Sigmoid colon (tissue), 6 donors: ENCODE measurements at regions not wholly inside any gene's neighbourhood (a gene's known extent, or its start where the extent isn't known, plus 50 kb on each side); places are given as distances from the start of the nearest gene placed in this dataset.

Experiments
- DNase-seq: peaks from one replicate; pipeline ENCODE4 v3.0.0-alpha.2; 2019
- H3K27ac ChIP-seq, 4 donors: fragments of 200-600 bp; sonication (generic); one replicate each; pipeline ENCODE4 v1.5.1; 2016 to 2019; ENCODE audit warnings: mild to moderate bottlenecking in 1 of 4
- H3K27me3 ChIP-seq, 3 donors: fragments of 200-600 bp; sonication (generic); one replicate each; pipeline ENCODE4 v1.5.1; 2019; ENCODE audit warnings: mild to moderate bottlenecking in 1 of 3
- H3K36me3 ChIP-seq, 4 donors: fragments of 200-600 bp; sonication (generic); one replicate each; pipeline ENCODE4 v1.5.1; 2016 to 2019
- H3K4me1 ChIP-seq, 4 donors: fragments of 200-600 bp; sonication (generic); one replicate each; pipeline ENCODE4 v1.5.1; 2017 to 2019
- H3K4me3 ChIP-seq, 4 donors: fragments of 200-600 bp; sonication (generic); one replicate each; pipeline ENCODE4 v1.5.1; 2017 to 2019; ENCODE audit warnings: mild to moderate bottlenecking in 2 of 4, moderate library complexity in 1 of 4
- H3K9me3 ChIP-seq, 4 donors: fragments of 200-600 bp in 3 of 4; sonication (generic) in 3 of 4; one replicate each; pipeline versions ENCODE4 v1.5.1 to v1.6.1; 2013 to 2019
- CTCF ChIP-seq, 4 experiments: fragments of 450-650 bp in 3 of 4; fragments of 200-600 bp in 1 of 4; IDR thresholded peaks; one replicate each; pipeline ENCODE4 v1.5.1; 2016 to 2019; ENCODE audit warnings: antibody characterized with exemption in 4 of 4, mild to moderate bottlenecking in 3 of 4, moderate library complexity in 2 of 4
- EP300 ChIP-seq, 4 donors: sonication (generic); formaldehyde crosslinking; IDR thresholded peaks; one replicate each; pipeline ENCODE4 v1.6.1; 2017; ENCODE audit warnings: antibody characterized with exemption in 4 of 4
- POLR2A ChIP-seq, 2 donors: fragments of 450-650 bp; IDR thresholded peaks; one replicate each; pipeline ENCODE4 v1.6.1; 2016; ENCODE audit warnings: antibody characterized with exemption in 2 of 2, mild to moderate bottlenecking in 2 of 2, moderate library complexity in 2 of 2
- POLR2AphosphoS5 ChIP-seq, 4 donors: sonication (generic); formaldehyde crosslinking; IDR thresholded peaks; one replicate each; pipeline ENCODE4 v1.6.1; 2017; ENCODE audit warnings: antibody characterized with exemption in 4 of 4
- WGBS, 2 donors: extraction: QIAGEN DNeasy Blood & Tissue Kit; methylation state at CpG; one replicate each; pipeline ENCODE4 v1.1.7; 2013; 5-methylcytosine and 5-hydroxymethylcytosine counted together
- intact Hi-C: fragments of 100-400 bp; cut with DNase I; formaldehyde crosslinking; loops from one replicate; pipeline ENCODE4 v1.15.1; 2023
- donor health status: healthy with polysubstance abuse.
- donor health status: healthy.

- Histone ChIP-seq H3K9me3 (no peaks in the 10 kb centered on the region), H3K27me3 (no peaks in the 10 kb centered on the region), H3K36me3 (no peaks in the 10 kb centered on the region), H3K4me3 (no peak overlapping the region), H3K4me1 (no peaks in the 10 kb centered on the region), H3K27ac (no peak overlapping the region)
- 54% methylated on average over 5 of the region's 5 CpGs for WGBS, 2 donors
- DNase-seq = no peak
- intact Hi-C loops = no loop called here
- TF ChIP-seq EP300 (IDR thresholded peaks at IDR 0.05) (no peak), POLR2AphosphoS5 (IDR thresholded peaks at IDR 0.05) (no peak), CTCF (IDR thresholded peaks at IDR 0.05) (no peak), POLR2A (IDR thresholded peaks at IDR 0.05) (no peak)
These were observed 246.9 kb upstream of the AGTR1 start for GRCh38 chr3:148450819-148451218.

- no peak for TF ChIP-seq EP300 (IDR thresholded peaks at IDR 0.05)
- no peak for TF ChIP-seq CTCF (IDR thresholded peaks at IDR 0.05)
- TF ChIP-seq POLR2A (IDR thresholded peaks at IDR 0.05) = no peak
- no peak for TF ChIP-seq POLR2AphosphoS5 (IDR thresholded peaks at IDR 0.05)
- Histone ChIP-seq H3K4me1 (no peaks in the 10 kb centered on the region), H3K27me3 (no peaks in the 10 kb centered on the region), H3K36me3 (no peaks in the 10 kb centered on the region), H3K9me3 (no peaks in the 10 kb centered on the region), H3K4me3 (no peak overlapping the region), H3K27ac (no peak overlapping the region)
- intact Hi-C loops = no loop called here
- no peak for DNase-seq
These were observed 245.7 kb upstream of the AGTR1 start for GRCh38 chr3:148451969-148452368.

- Histone ChIP-seq H3K4me1 (no peaks in the 10 kb centered on the region), H3K27ac (no peak overlapping the region), H3K9me3 (no peaks in the 10 kb centered on the region), H3K36me3 (no peaks in the 10 kb centered on the region), H3K4me3 (no peak overlapping the region), H3K27me3 (no peaks in the 10 kb centered on the region)
- 44 to 66% methylated on average over 3 of the region's 3 CpGs for WGBS, 2 donors
- intact Hi-C loops = no loop called here
- no peak for DNase-seq
- TF ChIP-seq CTCF (IDR thresholded peaks at IDR 0.05) = no peak
- no peak for TF ChIP-seq POLR2AphosphoS5 (IDR thresholded peaks at IDR 0.05)
- no peak for TF ChIP-seq EP300 (IDR thresholded peaks at IDR 0.05)
These were observed 243.9 kb upstream of the AGTR1 start for GRCh38 chr3:148453781-148454191.

GRCh38 chr3:148455098-148455497 is 242.6 kb upstream of the AGTR1 start:
- Histone ChIP-seq H3K4me1 (no peaks in the 10 kb centered on the region), H3K36me3 (no peaks in the 10 kb centered on the region), H3K4me3 (no peak overlapping the region), H3K9me3 (no peaks in the 10 kb centered on the region), H3K27ac (no peak overlapping the region), H3K27me3 (no peaks in the 10 kb centered on the region)
- TF ChIP-seq EP300 (IDR thresholded peaks at IDR 0.05) (no peak), POLR2A (IDR thresholded peaks at IDR 0.05) (no peak), POLR2AphosphoS5 (IDR thresholded peaks at IDR 0.05) (no peak), CTCF (IDR thresholded peaks at IDR 0.05) (no peak)
- intact Hi-C loops = no loop called here
- 85 to 86% methylated on average over 4 of the region's 4 CpGs for WGBS, 2 donors
- no peak for DNase-seq

- WGBS, 2 donors = 75 to 87% methylated on average over 1 of the region's 1 CpG
- TF ChIP-seq POLR2AphosphoS5 (IDR thresholded peaks at IDR 0.05) (no peak), EP300 (IDR thresholded peaks at IDR 0.05) (no peak), POLR2A (IDR thresholded peaks at IDR 0.05) (no peak), CTCF (IDR thresholded peaks at IDR 0.05) (no peak)
- intact Hi-C loops = no loop called here
These were observed 239.8 kb upstream of the AGTR1 start for GRCh38 chr3:148457886-148458285.

More at GRCh38 chr3:148457886-148458285, 239.8 kb upstream of the AGTR1 start:
- Histone ChIP-seq H3K27ac (no peak overlapping the region), H3K4me3 (no peak overlapping the region), H3K36me3 (no peaks in the 10 kb centered on the region), H3K27me3 (no peaks in the 10 kb centered on the region), H3K9me3 (no peaks in the 10 kb centered on the region), H3K4me1 (no peaks in the 10 kb centered on the region)
- DNase-seq = no peak
